GM21390 (cell line): ENCODE measurements at regions not wholly inside any gene's neighbourhood (a gene's known extent, or its start where the extent isn't known, plus 50 kb on each side); places are given as distances from the start of the nearest gene placed in this dataset.

Experiments
- ATAC-seq: cut with Tn5 transposase; IDR thresholded peaks from one replicate; pipeline ENCODE4 v1.9.1; 2021; ENCODE audit not compliant: unreplicated experiment

DNA sequence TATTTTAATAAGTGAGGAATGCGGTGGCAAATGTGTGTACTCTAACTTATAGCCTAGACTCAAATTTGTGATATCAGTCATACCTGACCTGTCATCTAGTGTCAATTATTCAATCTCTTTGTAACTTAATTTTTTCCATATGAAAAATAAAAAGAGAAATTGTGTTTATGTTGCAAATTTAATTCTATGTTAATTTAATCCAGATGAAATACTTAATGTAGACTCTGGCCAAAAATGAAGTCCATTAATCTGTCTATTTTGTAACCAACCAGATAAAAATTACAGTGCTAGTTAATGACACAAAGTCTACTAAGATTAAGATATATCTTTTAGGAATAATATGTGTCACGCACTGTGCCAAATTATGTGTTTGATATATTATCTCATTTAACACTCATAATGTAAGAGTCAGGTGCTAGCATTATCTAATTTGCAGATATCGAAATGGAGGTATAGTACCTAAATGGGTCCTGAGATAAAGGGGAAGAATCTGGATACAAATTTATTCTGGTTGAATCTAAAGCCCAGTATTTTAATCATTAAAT is 712.1 kb downstream of the KCTD16 start:
- ATAC-seq: no peak

DNA sequence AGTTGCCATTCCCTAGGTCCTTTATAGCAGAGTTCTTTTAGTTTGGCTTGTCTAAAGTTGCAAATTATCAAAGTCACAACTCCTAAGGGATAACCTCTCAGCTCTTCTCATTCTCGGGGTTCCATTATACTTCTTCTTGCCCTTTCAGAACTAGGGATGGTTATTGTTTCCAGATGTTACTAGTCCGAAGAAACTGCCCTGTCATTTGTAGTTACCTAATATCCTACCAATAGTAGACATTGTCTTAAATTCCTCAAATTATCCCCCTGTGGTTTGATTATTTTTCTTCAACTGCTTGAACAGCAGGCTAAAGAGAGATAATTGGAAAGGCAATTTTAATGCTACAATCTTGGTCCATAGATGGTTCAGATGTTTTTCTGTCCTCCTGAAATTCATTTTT is 709.8 kb downstream of the KCTD16 start:
- no peak for ATAC-seq

DNA sequence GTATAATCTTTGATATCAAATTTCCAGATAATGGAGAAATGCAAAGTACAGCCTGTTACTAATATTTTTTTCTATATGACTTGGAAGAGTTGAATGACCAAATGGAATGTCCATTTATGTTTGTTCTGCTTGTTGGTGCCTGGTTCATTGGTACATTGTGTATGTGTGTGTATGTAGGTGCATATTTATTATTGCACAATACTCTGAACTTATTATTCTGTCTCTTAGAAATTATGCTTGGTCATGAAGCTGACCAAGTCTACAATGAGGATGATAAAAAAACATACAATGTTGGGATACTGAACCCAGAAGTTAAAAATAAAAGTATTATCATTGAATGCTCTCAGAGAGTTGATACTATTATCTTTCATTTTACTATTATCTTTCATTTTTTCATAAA is 706.3 kb downstream of the KCTD16 start:
- no peak for ATAC-seq

DNA sequence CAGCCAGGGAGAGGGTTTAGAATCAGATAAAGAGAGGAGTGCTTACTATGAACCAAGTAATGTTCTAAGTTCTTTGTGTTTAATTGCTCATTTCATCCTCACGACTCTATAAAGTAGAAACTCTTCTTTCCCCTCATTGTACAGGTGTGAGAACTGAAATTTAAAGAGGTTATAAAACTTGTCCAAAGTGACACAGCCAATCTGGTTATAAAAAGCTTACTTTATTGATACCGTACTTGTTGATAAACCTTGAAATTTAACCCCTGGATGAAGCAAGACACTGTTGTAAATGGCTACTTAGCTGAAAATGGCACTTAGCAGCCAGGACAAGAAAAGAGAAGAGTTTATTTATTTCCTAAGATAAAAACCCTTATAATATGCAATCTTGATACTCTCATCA is 702.4 kb downstream of the KCTD16 start:
- ATAC-seq: no peak

DNA sequence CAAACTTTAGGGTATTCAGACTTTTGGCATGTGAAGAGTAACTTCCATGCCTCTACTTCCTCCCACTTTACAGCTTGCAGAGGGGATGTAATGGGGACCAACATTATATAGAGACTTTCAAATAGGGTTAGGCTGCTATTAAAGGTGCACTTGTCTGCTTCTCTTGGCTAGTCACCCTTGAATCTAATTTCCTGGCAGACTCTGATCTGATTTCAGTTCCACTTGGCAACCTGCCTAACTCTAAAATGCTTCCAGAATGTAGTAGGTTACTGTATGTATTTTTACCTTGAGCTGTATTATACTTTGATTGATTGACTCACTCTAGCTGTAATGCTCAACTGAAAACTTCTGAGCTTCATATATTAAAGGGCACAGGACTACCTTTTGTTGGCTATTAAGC is 693.4 kb downstream of the KCTD16 start:
- peak; percentile 43 for ATAC-seq

DNA sequence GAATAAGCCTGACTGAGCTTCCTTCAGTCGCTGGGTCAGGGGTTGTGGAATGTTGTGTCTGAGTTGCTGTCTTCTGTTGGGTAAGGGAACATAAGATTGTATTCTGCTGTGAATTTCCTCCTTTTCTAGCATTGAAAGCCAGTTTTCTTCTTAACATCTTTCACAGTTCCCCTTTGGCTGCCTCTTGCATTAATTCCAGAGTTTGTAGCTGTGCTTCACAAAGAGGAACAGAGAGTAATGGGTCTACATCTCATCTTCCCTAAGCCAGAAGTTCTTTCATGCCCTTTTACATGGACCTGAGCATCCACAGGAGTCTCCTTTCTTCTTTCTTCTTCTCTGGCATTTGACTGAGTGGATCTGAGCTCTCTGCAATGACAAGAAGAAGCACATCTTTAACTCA is 686.8 kb downstream of the KCTD16 start:
- no peak for ATAC-seq

DNA sequence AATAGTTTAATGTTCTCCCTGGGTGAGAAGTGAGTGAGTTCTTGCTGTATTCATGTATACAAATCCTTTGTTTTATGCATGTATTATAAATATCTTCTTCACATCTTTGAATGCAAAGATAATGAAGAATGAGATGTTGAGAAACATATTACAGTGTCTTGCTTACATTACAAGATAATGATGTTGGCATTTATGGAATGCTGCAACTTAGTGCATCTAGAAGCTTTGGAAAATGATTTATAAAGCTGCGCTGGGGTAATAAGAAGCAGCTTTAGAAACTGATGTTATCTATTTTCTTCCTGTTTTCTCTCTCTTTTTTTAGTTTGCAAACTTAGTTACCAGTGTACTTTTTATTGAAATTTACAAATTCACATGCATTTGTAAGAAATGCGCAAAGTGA is 673.4 kb downstream of the KCTD16 start:
- ATAC-seq: no peak

DNA sequence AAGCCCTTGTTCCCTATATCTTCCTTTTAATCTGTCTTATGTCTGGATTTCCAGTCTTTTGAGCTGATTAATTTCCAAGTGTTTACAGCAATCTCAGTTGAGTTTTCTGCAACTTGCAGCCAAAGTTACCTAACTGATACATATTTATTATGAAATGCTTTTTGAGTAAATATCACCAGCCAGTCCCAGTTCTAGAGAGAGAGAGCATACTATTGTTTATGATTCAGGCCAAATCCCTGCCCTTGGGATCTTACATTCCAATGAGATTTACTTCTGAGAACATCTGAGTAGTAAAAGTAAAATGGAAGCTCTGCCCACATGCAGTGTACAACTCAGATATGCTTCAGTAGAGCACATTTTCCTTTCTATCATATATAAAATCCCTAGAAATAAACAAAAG is 661.7 kb downstream of the KCTD16 start:
- no peak for ATAC-seq

DNA sequence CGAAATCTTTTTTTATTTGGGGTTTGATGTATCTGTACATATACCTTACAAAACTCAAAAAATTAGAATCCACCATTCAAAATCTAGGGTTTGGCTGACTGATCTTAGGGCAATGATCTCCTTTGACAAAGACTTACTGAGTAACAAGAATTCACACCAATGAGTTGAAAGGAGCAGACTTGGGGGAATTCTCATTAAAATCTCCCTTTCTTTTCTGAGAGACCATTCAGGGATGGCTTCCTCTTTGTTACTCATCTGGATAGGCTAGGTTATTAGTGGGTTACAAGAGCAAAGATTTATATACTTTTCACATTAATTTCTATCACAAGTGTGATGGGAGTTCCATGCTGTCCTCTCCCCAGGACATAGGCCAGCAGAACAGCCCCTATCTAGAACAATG is 661.0 kb downstream of the KCTD16 start:
- no peak for ATAC-seq

DNA sequence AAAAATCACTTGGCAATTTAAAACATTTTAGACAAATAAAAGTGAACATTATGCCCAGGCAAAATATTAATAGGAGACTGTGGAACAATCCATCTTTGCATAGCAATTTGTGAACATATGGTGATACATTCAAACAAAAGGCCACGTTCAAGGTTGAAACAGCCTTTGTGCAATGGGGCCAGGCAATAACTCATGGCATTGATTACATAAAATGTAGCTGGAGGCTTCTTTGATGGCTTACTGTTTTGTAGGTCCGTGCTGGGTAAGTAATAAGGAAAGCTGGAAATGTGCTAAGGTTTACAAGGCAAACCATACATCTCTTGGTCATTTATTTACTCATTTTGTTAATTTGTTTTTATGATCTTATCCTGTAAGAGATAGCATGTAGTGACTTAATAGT is 651.8 kb downstream of the KCTD16 start:
- ATAC-seq: no peak

DNA sequence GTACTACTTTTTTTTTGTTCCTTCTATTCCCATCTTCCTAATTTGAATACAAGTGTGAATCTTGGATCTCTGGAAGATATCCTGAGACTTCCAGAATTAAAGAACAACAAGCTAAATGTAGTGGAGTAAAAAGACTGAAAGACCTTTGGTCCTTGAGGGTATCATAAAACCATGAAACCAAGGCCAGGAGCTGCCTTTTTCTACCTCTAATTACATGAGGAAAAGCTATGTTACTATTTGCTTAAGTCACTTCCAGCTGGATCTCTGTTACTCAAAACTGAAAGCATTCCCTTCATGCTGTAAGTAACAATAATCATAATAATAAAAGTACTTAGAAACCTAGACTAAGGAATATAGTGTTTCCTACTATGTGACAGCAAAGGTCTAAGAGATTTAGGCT is 649.6 kb downstream of the KCTD16 start:
- no peak for ATAC-seq

DNA sequence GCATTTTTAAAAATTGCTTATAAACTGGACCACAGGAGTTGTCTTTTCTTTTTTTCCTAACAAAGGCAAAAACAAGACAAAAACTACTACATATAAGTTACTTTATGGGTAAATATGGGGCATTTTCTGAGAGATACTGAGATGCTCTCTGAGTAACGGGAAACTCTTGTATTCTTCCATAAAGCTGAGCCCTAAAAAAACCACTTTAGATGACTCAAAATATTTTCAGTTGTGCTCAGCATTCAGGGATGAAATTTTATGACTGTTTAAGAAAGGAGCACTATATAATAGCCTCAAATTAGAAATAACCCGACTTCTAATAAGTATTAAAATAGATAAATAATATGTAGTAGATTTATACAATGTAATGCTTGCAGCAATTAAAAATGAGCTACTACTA is 644.5 kb downstream of the KCTD16 start:
- ATAC-seq: no peak

DNA sequence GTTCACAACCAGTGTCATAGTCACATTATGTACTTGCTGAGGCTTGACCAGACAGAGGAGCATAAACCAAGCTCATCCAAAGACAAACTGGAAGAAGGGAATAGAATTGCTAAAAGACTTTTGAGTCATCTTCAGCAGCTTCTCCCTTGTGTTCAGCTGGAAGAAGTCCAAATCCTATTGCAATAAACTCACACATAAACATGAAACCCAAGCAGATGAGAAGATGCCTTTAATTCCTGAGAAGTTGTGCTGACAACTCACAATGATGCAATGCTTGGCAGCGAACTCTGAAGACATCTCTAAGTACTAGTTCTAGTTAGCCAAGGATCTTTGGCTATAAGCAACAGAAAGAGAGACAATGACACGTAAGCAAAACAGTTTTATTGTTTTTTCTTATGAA is 642.1 kb downstream of the KCTD16 start:
- no peak for ATAC-seq

DNA sequence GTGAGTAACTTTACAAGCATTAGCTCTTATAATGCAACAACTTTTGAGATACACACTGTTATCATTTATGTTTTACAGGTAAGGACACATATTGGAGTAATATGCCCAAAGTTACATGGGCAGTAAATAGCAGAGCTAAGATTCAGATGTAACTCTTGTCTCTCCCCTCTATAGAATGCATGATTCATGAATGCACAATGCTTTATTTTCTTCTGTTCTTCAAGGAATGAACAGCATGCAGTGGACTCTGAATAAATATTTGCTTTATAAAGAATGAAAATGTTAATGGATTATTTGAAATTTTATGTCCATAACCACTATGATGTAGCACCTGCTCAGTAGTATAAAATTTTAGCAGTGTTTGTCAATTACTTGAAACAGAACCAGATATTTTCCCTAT is 629.5 kb downstream of the KCTD16 start:
- no peak for ATAC-seq

DNA sequence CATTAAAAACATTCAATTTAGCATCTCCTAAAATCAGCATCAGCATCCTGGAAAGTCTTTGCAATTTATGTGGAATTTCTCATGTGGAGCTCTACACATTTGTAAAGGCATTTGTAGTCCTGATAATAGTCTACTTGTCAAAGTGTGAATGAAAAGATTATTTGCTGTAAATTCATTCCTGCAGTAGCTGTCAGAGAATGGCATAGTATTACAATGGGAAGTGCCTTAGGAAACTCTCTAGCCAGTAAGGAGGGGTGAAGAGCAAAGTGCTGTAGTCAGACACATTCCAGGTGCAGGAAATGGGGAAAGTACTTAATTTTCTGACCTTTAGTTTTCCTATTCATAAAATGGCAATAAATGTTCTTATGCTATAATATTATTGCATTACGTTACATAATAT is 627.9 kb downstream of the KCTD16 start:
- ATAC-seq: no peak

DNA sequence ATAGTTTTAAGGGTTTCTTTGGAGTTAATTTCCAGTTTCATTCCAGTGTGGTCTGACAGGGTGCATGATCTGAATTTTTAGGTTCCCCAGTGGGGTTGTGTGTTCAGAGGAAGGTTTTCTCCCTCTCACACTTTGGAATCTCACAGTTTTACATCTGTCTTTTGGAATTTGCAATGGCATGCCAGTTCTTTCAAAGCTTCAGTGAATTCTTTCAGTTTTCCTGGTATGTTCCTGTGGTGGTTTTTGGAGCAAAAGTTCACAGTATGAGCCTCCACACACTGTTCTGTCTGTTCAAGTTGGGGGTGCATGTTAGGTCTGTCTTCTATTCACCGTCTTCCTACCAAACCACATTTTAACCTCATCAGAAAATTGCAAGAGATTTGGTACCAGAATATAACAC is 624.2 kb downstream of the KCTD16 start:
- ATAC-seq: no peak

DNA sequence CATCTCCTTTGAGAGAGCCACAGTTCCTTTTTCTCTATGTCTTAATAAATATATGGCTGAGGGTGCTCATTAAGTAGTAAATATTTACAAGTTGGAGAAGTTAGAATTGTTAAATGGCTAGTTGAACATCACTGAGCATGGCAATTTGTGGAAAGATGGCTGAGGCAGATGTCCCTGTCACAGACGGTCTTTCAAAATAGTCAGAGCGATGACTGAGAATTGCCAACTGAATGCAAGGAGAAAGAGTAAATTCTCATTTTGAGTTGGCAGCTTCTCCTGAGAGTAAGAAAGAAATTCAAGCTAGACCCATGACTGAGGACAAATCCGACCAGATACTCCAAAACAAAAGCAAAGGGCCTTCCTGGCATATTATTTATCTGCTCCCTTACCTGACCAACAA is 617.9 kb downstream of the KCTD16 start:
- no peak for ATAC-seq

DNA sequence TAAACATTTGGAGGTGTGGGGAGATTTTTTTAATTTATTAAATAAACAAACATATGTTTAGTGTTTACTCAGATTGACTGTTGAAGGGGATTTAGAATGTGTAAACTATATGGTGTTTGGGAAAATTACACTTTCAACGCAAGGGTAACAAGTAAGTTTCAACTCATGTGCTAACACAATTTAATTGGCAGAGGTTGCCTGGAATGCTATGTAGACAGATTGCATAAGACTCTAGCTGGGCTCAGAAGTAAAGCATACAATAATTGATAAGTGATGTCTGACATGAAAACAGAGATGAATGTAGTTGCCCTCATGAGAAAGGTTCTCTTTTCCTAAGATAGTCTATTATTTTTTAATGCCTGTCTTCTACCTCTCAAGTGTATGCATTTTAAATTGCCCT is 617.4 kb downstream of the KCTD16 start:
- no peak for ATAC-seq

DNA sequence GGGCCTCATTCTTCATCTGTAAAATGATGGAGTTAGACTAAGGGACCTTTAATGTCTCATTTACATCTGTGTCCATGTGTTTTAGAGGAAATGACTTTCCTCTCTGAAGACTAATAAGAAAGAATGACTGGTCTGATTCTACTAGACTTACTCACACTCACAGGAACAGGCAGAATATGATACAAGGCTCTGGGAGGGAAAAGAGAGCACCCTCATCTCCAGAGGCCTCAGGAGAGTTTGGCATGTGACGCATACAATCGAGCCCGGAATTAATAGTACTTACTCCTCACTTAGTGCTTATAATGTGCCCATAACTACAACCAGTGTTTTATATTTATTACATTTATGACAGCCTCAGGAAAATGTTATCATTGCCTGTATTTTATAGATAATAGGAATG is 608.7 kb downstream of the KCTD16 start:
- no peak for ATAC-seq

DNA sequence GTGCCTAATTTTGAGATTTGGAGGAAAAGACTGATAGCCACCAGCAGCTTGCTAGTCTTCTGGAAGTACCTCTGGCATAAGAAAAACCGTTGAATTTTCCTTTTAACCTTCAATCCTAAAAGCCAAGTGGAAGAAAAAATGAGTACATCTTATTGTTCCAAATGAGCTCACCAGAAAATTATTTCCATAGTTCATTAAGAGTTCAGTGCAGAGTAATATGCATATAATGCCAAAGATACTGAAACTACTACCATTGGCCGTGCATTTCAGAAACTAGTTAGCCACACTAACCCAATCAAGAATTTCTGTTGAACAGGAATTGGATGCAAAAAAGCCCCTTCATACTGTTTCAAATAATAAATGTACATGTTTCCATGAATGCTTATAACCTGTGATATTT is 607.9 kb downstream of the KCTD16 start:
- no peak for ATAC-seq

DNA sequence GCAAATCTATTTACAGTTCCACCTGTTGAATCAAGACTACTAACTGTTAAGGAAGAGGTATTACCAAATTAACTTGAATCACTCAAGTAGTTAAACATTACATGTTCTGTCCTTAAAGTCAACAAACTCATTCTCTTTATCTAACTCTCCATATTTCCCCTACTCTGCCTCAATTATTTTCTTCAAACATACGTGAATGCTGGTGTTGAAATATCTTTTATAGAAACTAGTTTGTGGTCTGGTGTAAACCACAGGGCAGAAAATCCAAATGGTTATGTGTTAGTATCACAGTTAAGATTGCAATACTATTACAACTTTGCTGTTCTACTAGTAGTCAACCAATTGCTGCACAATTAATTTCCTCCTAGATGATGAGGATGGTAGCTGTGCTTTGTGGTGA is 603.5 kb downstream of the KCTD16 start:
- no peak for ATAC-seq

DNA sequence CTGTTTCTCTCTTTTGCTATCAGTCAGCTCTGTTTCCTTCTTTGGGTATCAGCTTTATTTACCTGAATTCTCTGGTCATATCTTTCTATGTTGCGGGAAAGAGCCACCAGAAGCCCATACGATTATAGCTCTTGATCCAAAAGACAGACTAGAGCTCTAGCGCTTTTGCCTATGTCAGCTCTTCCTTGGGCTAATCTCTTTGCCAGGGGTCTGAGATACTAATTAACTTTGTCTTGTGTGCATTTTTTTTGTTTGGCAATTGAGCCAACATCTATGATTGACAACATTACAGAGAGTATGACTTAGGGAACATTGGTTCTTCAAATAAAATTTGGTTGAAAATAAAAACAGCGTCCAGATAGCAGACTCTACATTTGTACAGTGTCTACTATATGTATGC is 603.0 kb downstream of the KCTD16 start:
- ATAC-seq: no peak

DNA sequence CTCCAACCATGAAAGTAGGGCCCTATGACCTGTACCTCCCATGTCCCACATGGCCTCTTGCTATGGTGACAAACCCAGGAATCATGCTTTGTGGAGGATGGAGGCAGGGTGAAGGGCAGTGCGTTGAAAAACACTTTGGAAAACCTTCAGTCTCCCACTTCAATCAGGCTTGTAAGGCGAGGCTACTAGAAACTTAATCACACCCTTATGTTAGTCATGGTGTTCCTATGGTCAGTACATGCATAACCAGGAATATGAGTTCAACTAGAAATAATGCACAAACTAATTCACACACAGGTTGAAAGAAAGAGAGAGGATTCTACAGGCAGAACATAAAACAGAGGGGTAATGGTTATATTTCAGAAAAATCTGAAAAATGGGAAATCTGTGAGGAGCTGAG is 601.1 kb downstream of the KCTD16 start:
- ATAC-seq: no peak

DNA sequence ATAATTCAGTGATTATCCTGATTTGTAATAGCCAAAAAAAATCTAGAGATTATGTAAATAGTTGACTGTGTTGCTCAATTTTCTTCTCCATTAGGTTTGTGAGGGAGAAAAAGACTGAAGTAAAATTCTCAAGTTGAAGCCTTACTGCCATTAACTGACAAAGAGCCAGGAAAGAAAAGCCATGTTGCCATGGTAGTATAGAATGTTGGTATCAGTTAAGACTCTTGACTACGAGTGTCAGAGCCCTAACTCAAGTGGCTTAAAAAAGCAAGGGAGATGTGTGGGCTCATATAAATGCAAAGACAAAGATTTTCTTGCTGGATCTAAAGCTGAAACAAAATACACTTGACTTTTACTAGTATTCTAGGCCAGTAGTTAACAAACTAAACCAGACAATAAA is 571.7 kb downstream of the KCTD16 start:
- ATAC-seq: no peak
